ENCODE measurements at regions not wholly inside any gene's neighbourhood (a gene's known extent, or its start where the extent isn't known, plus 50 kb on each side); places are given as distances from the start of the nearest gene placed in this dataset.

DNA sequence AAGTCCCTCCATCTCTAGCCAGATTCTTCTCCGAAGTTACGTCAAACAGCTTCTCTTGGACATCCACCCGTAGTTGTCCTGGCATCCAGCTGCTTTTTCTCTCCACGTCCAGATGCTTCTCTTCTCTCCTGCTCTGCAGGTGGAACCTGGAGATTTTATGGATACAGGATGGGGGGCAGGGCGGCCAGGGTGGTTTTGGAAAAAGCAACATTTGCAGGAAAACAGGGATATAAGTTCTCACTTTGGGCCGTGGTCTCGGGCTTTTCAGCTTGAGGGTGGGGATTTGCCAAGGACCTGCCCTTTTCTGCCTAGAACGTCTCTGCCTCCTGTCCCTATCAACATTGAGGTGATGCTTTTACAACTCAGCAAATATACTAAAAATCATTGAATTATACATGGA lies 1941.6 kb upstream of the C9orf72 start:
- Histone ChIP-seq H3K79me2 (ENCODE audit: control insufficient read depth in 1 of 2, insufficient read depth in 2 of 2, low read length in 2 of 2) (no peaks in the 10 kb centered on the region), H3K23me2 (ENCODE audit: low read depth, low read length) (0 out of 2 replicates have a peak, but pooled peaks cover 5% of the 10 kb centered on the region), H3K9me3 (ENCODE audit: insufficient read depth in 2 of 2, low read depth in 1 of 2, low read length in 1 of 2) (peaks cover 11 to 15% of the 10 kb centered on the region in 2 experiments), H3K9ac (replicated peaks in 1 of 4; ENCODE audit: extremely low read depth in 1 of 4, low read depth in 3 of 4, low read length in 3 of 4) (no peak overlapping the region), H3K4ac (replicated peaks; ENCODE audit: insufficient read length, low read depth, low read length) (no peak overlapping the region), H2BK120ac (replicated peaks; ENCODE audit: low read depth, low read length) (peak overlapping the region; percentile 75), H2BK12ac (ENCODE audit: low read depth, low read length) (no peak overlapping the region; the same call in 1 of the 2 replicates), H3K4me1 (replicated peaks in 1 of 4; ENCODE audit: control insufficient read depth in 3 of 4, insufficient read depth in 4 of 4, low read length in 3 of 4) (peaks cover 4 to 11% (median 9%) of the 10 kb centered on the region in 4 experiments; a peak in 5 of 7 replicates), H4K5ac (ENCODE audit: insufficient read length, low read depth, low read length) (no peak overlapping the region), H2BK5ac (ENCODE audit: low read depth, low read length) (peak overlapping the region; percentile 36; the same call in 1 of the 2 replicates), H3K36me3 (ENCODE audit: control insufficient read depth in 2 of 4, insufficient read depth in 4 of 4, low read length in 3 of 4) (peaks cover 0 to 4% (median 0%) of the 10 kb centered on the region in 4 experiments; a peak in 2 of 8 replicates), H3K23ac (ENCODE audit: insufficient read length) (no peak overlapping the region), H4K91ac (replicated peaks; ENCODE audit: insufficient read length, low read length) (peak overlapping the region; percentile 58), H3K4me2 (ENCODE audit: insufficient read depth in 1 of 2, low read depth in 2 of 2, low read length in 2 of 2) (peak overlapping the region; percentile 32 to 64; a peak in 3 of 4 replicates), H2BK15ac (ENCODE audit: low read length) (no peak overlapping the region), H2AK5ac (ENCODE audit: low read depth, low read length) (no peak overlapping the region), H4K8ac (ENCODE audit: extremely low read depth, insufficient read depth, low read length) (no peak overlapping the region), H2BK20ac (ENCODE audit: low read length) (peak overlapping the region; percentile 43; the same call in 1 of the 2 replicates), H3K79me1 (ENCODE audit: low read depth, low read length) (no peaks in the 10 kb centered on the region), H3K56ac (replicated peaks; ENCODE audit: insufficient read length, low read depth, low read length) (no peak overlapping the region), H3K4me3 (ENCODE audit: extremely low read depth in 1 of 4, insufficient read depth in 2 of 4, low read depth in 3 of 4, low read length in 4 of 4) (no peak overlapping the region), H3K27ac (ENCODE audit: low read depth, low read length) (no peak overlapping the region), H3K27me3 (replicated peaks in 1 of 4; ENCODE audit: control insufficient read depth in 3 of 4, extremely low read depth in 1 of 4, insufficient read depth in 3 of 4, low read length in 3 of 4) (no peaks in the 10 kb centered on the region), H3K14ac (ENCODE audit: insufficient read length) (no peak overlapping the region), H4K20me1 (replicated peaks in 1 of 2; ENCODE audit: control insufficient read depth in 1 of 2, insufficient read depth in 2 of 2, low read length in 2 of 2) (no peaks in the 10 kb centered on the region), H3K18ac (ENCODE audit: extremely low read depth, low read length) (no peak overlapping the region), H2AFZ (ENCODE audit: low read length) (peak overlapping the region; percentile 94)
- WGBS, 2 experiments (ENCODE audit: extremely low coverage in 1 of 2, insufficient coverage in 1 of 2, insufficient read length in 1 of 2, insufficient replicate concordance in 2 of 2, low coverage in 1 of 2, low lambda C conversion rate in 2 of 2, missing lambda C conversion rate in 1 of 2): 70% methylated on average over 8 of the region's 8 CpGs; no CpG with 5 or more reads in 1 of the 2 experiments
- ChIA-PET CTCF (ENCODE audit: partially characterized antibody) (no interaction called here), POLR2A (ENCODE audit: partially characterized antibody) (no interaction called here)
- DNase-seq (ENCODE audit: low read depth in 1 of 2, low spot score in 2 of 2) (no peak), FAIRE-seq (no peak)
- no peak for TF ChIP-seq RAD21 (IDR thresholded peaks at IDR 0.05 in 1 of 2, conservative IDR thresholded peaks at IDR 0.05 in 1 of 2; ENCODE audit: low read depth in 2 of 2, low read length in 2 of 2)
- TF ChIP-seq KDM4A (IDR thresholded peaks at IDR 0.05; ENCODE audit: low read depth, low read length, severe bottlenecking): no peak
- TF ChIP-seq ZNF274 (IDR thresholded peaks at IDR 0.05; ENCODE audit: borderline replicate concordance, extremely low read depth, low read length): no peak
- TF ChIP-seq NANOG (IDR thresholded peaks at IDR 0.05; ENCODE audit: insufficient read depth, low read depth, low read length, poor library complexity, severe bottlenecking): no peak
- TF ChIP-seq TCF12 (IDR thresholded peaks at IDR 0.05; ENCODE audit: low read depth, low read length): no peak
- TF ChIP-seq RNF2 (IDR thresholded peaks at IDR 0.05; ENCODE audit: borderline replicate concordance, low read depth, low read length, missing control alignments, poor library complexity, severe bottlenecking): no peak
- TF ChIP-seq TAF7 (optimal IDR thresholded peaks at IDR 0.05; ENCODE audit: borderline replicate concordance, low read depth, low read length): no peak
- no peak for TF ChIP-seq JUN (IDR thresholded peaks at IDR 0.05; ENCODE audit: low read depth, low read length)
- TF ChIP-seq SIRT6 (IDR thresholded peaks at IDR 0.05; ENCODE audit: low read length): no peak
- TF ChIP-seq CTBP2 (IDR thresholded peaks at IDR 0.05; ENCODE audit: borderline replicate concordance, insufficient read depth, insufficient read length, low read length): no peak
- no peak for TF ChIP-seq BACH1 (IDR thresholded peaks at IDR 0.05; ENCODE audit: low read length)
- no peak for TF ChIP-seq CEBPB (IDR thresholded peaks at IDR 0.05; ENCODE audit: low read depth, low read length)
